Calu3 (cell line): ENCODE measurements at regions not wholly inside any gene's neighbourhood (a gene's known extent, or its start where the extent isn't known, plus 50 kb on each side); places are given as distances from the start of the nearest gene placed in this dataset.

Source experiments
- BruUV-seq: library from RNA; stranded (reverse); fragments of 400-500 nt; replicated peaks from 2 replicates; lab custom pipeline; 2021; lab: Mats Ljungman, UMichigan
- CTCF ChIA-PET: fragments of 300-600 bp; sonication (Branson Sonifier 250); formaldehyde crosslinking; loops from one replicate; lab custom pipeline; 2022; ENCODE audit warnings: antibody characterized with exemption; lab: Charles Lee
- DNase-seq: peaks from one replicate; pipeline ENCODE4 v3.0.0; 2022
- H3K27ac Mint-ChIP-seq: one replicate; pipeline ENCODE4 v1.8.0; 2022; ENCODE audit warnings: mixed read lengths; ENCODE audit not compliant: unreplicated experiment
- H3K27me3 Mint-ChIP-seq: one replicate; pipeline ENCODE4 v1.8.0; 2022; ENCODE audit warnings: mixed read lengths; ENCODE audit not compliant: unreplicated experiment
- H3K36me3 Mint-ChIP-seq: one replicate; pipeline ENCODE4 v1.8.0; 2022; ENCODE audit warnings: mild to moderate bottlenecking, moderate library complexity, mixed read lengths; ENCODE audit not compliant: insufficient read depth, unreplicated experiment
- H3K4me1 Mint-ChIP-seq: one replicate; pipeline ENCODE4 v1.8.0; 2022; ENCODE audit warnings: mild to moderate bottlenecking, low read depth, mixed read lengths; ENCODE audit not compliant: unreplicated experiment
- H3K4me3 Mint-ChIP-seq: one replicate; pipeline ENCODE4 v1.8.0; 2022; ENCODE audit warnings: mild to moderate bottlenecking, low read depth, moderate library complexity, mixed read lengths; ENCODE audit not compliant: unreplicated experiment
- H3K9me3 Mint-ChIP-seq: one replicate; pipeline ENCODE4 v1.8.0; 2022; ENCODE audit warnings: low read depth, mixed read lengths; ENCODE audit not compliant: unreplicated experiment
- CTCF ChIP-seq: fragments of 200-600 bp; IDR thresholded peaks from one replicate; pipeline ENCODE4 v1.8.0; 2022; ENCODE audit warnings: antibody characterized with exemption; ENCODE audit not compliant: unreplicated experiment
- intact Hi-C: fragments of 100-400 bp; cut with micrococcal nuclease; formaldehyde crosslinking; loops from one replicate; pipeline ENCODE4 v1.10.0; 2022; ENCODE audit not compliant: unreplicated experiment

- H3K4me1 Mint-ChIP-seq = no peaks in the 10 kb centered on the region
- intact Hi-C loops = no loop called here
Measured at GRCh38 chr13:68490594-68490993, 1260.5 kb upstream of the PCDH9 start.

GRCh38 chr13:68481130-68481529 lies 1251.0 kb upstream of the PCDH9 start:
- CTCF ChIA-PET = interaction anchor here (0.7 kb wide), 1 partner anchor 8 kb away, joined by 3 read pairs; no protein-coding TSS in a partner anchor
- H3K4me3 Mint-ChIP-seq = no peak overlapping the region
- no TSS peak for BruUV-seq
- TF ChIP-seq CTCF = no peak
- H3K36me3 Mint-ChIP-seq = no peaks in the 10 kb centered on the region
- H3K9me3 Mint-ChIP-seq = no peaks in the 10 kb centered on the region
- intact Hi-C loops = no loop called here
- DNase-seq = no peak
- H3K4me1 Mint-ChIP-seq = no peaks in the 10 kb centered on the region
- no peak overlapping the region for H3K27ac Mint-ChIP-seq
- no peaks in the 10 kb centered on the region for H3K27me3 Mint-ChIP-seq

More at GRCh38 chr13:68490594-68490993, 1260.5 kb upstream of the PCDH9 start:
- no peak overlapping the region for H3K4me3 Mint-ChIP-seq
- no peak for DNase-seq
- H3K36me3 Mint-ChIP-seq = no peaks in the 10 kb centered on the region
- no TSS peak for BruUV-seq
- H3K27me3 Mint-ChIP-seq = no peaks in the 10 kb centered on the region
- H3K27ac Mint-ChIP-seq = no peak overlapping the region
- CTCF ChIA-PET = no interaction called here
- no peaks in the 10 kb centered on the region for H3K9me3 Mint-ChIP-seq
- no peak for TF ChIP-seq CTCF

- Mint-ChIP-seq H3K4me3 (no peak overlapping the region), H3K36me3 (no peaks in the 10 kb centered on the region), H3K27me3 (no peaks in the 10 kb centered on the region), H3K4me1 (no peaks in the 10 kb centered on the region), H3K27ac (no peak overlapping the region), H3K9me3 (no peaks in the 10 kb centered on the region)
- no peak for TF ChIP-seq CTCF
- BruUV-seq = no TSS peak
- no peak for DNase-seq
- intact Hi-C loops = no loop called here
- CTCF ChIA-PET = no interaction called here
Measured at GRCh38 chr13:68473834-68474326, 1243.7 kb upstream of the PCDH9 start.

- no peaks in the 10 kb centered on the region for H3K27me3 Mint-ChIP-seq
- no peaks in the 10 kb centered on the region for H3K4me1 Mint-ChIP-seq
- H3K9me3 Mint-ChIP-seq = peaks cover 4% of the 10 kb centered on the region
- H3K4me3 Mint-ChIP-seq = no peak overlapping the region
- no peak for TF ChIP-seq CTCF
- H3K36me3 Mint-ChIP-seq = no peaks in the 10 kb centered on the region
- CTCF ChIA-PET = no interaction called here
- H3K27ac Mint-ChIP-seq = no peak overlapping the region
- intact Hi-C loops = no loop called here
- no peak for DNase-seq
- BruUV-seq = no TSS peak
Measured at GRCh38 chr13:68467160-68467559, 1237.0 kb upstream of the PCDH9 start.
